CD14-positive monocyte (primary cell): ENCODE measurements at regions not wholly inside any gene's neighbourhood (a gene's known extent, or its start where the extent isn't known, plus 50 kb on each side); places are given as distances from the start of the nearest gene placed in this dataset.

Experiments
- DNase-seq, 3 donors: peaks; one replicate each; pipeline ENCODE4 v3.0.0-alpha.2; 2011 to 2022
- H2AFZ ChIP-seq: 2 replicates; pipeline ENCODE4 v1.6.0; 2012; ENCODE audit warnings: mild to moderate bottlenecking, low read depth, low read length, inconsistent platforms; ENCODE audit not compliant: insufficient read depth, poor library complexity, severe bottlenecking
- H3K27ac ChIP-seq, 2 donors: 1 replicate in 1 of 2; 2 replicates in 1 of 2; pipeline ENCODE4 v1.5.1; 2012 to 2013; ENCODE audit warnings: low read length in 2 of 2, control low read depth in 1 of 2, inconsistent platforms in 1 of 2, low read depth in 1 of 2, mild to moderate bottlenecking in 1 of 2
- H3K27me3 ChIP-seq, 2 donors: one replicate each; pipeline versions ENCODE4 v1.6.0 to v1.6.1; 2011 to 2013; ENCODE audit warnings: low read length in 2 of 2; ENCODE audit not compliant: control insufficient read depth in 2 of 2, insufficient read depth in 2 of 2
- H3K36me3 ChIP-seq, 2 donors: replicated peaks in 1 of 2; 1 replicate in 1 of 2; 2 replicates in 1 of 2; pipeline versions ENCODE4 v1.5.1 to v1.6.1; 2012 to 2013; ENCODE audit warnings: low read length in 2 of 2, control low read depth in 1 of 2, inconsistent platforms in 1 of 2, mild to moderate bottlenecking in 1 of 2; ENCODE audit not compliant: insufficient read depth in 2 of 2, control insufficient read depth in 1 of 2
- H3K4me1 ChIP-seq, 2 donors: 1 replicate in 1 of 2; 2 replicates in 1 of 2; pipeline versions ENCODE4 v1.5.1 to v1.6.1; 2012 to 2013; ENCODE audit warnings: low read length in 2 of 2, control low read depth in 1 of 2, inconsistent platforms in 1 of 2, mild to moderate bottlenecking in 1 of 2, moderate library complexity in 1 of 2; ENCODE audit not compliant: insufficient read depth in 2 of 2, control insufficient read depth in 1 of 2
- H3K4me2 ChIP-seq: replicated peaks from 2 replicates; pipeline ENCODE3; 2012; ENCODE audit warnings: low read length, moderate library complexity, mild to moderate bottlenecking; ENCODE audit not compliant: poor library complexity, severe bottlenecking; ENCODE audit errors: extremely low read depth
- H3K4me3 ChIP-seq, 3 experiments: fragments of 200-600 bp in 1 of 3; sonication (generic) in 1 of 3; replicated peaks in 1 of 3; 1 replicate in 2 of 3; 2 replicates in 1 of 3; pipeline ENCODE4 v1.5.1; 2011 to 2013; ENCODE audit warnings: low read length in 3 of 3, mild to moderate bottlenecking in 3 of 3, control low read depth in 2 of 3, low read depth in 2 of 3, inconsistent platforms in 1 of 3, moderate library complexity in 1 of 3
- H3K79me2 ChIP-seq: 2 replicates; pipeline ENCODE4 v1.6.0; 2012; ENCODE audit warnings: mild to moderate bottlenecking, control low read depth, inconsistent platforms, low read length, moderate library complexity; ENCODE audit not compliant: insufficient read depth
- H3K9ac ChIP-seq: 2 replicates; pipeline ENCODE4 v1.6.0; 2017; ENCODE audit warnings: low read length, mild to moderate bottlenecking; ENCODE audit not compliant: insufficient read depth, poor library complexity, severe bottlenecking
- H3K9me3 ChIP-seq, 2 donors: replicated peaks in 1 of 2; 1 replicate in 1 of 2; 2 replicates in 1 of 2; pipeline versions ENCODE4 v1.5.1 to v1.6.1; 2012 to 2013; ENCODE audit warnings: low read length in 2 of 2, control low read depth in 1 of 2; ENCODE audit not compliant: control insufficient read depth in 1 of 2, insufficient read depth in 1 of 2
- H4K20me1 ChIP-seq: 2 replicates; pipeline ENCODE4 v1.6.0; 2012; ENCODE audit warnings: mild to moderate bottlenecking, low read length, control low read depth, moderate library complexity; ENCODE audit not compliant: insufficient read depth
- H3K27ac Mint-ChIP-seq, 7 donors: one replicate each; pipeline ENCODE4 v1.8.0; 2020; ENCODE audit warnings: mild to moderate bottlenecking in 7 of 7, mixed read lengths in 7 of 7, moderate library complexity in 6 of 7, inconsistent platforms in 2 of 7
- H3K27me3 Mint-ChIP-seq, 3 donors: one replicate each; pipeline ENCODE4 v1.8.0; 2021 to 2022; ENCODE audit warnings: low read depth in 3 of 3, mild to moderate bottlenecking in 3 of 3, mixed read lengths in 3 of 3, moderate library complexity in 3 of 3, inconsistent platforms in 1 of 3
- H3K36me3 Mint-ChIP-seq, 2 donors: one replicate each; pipeline ENCODE4 v1.8.0; 2020; ENCODE audit warnings: mixed read lengths in 2 of 2, inconsistent platforms in 1 of 2, mild to moderate bottlenecking in 1 of 2
- H3K4me1 Mint-ChIP-seq: one replicate; pipeline ENCODE4 v1.8.0; 2020; ENCODE audit warnings: mild to moderate bottlenecking, mixed read lengths
- H3K4me3 Mint-ChIP-seq, 2 donors: one replicate each; pipeline ENCODE4 v1.8.0; 2020; ENCODE audit warnings: mild to moderate bottlenecking in 2 of 2, mixed read lengths in 2 of 2, moderate library complexity in 1 of 2
- H3K9me3 Mint-ChIP-seq, 7 donors: one replicate each; pipeline ENCODE4 v1.8.0; 2020 to 2022; ENCODE audit warnings: mixed read lengths in 7 of 7, mild to moderate bottlenecking in 6 of 7, moderate library complexity in 6 of 7, inconsistent platforms in 2 of 7
- CTCF ChIP-seq: fragments of 200-600 bp; IDR thresholded peaks from one replicate; pipeline ENCODE4 v1.8.0; 2022; ENCODE audit warnings: antibody characterized with exemption, mild to moderate bottlenecking
- WGBS: methylation state at CpG from one replicate; pipeline ENCODE4 v1.1.5; 2013; ENCODE audit warnings: missing lambda C conversion rate; ENCODE audit not compliant: insufficient coverage; 5-methylcytosine and 5-hydroxymethylcytosine counted together
- intact Hi-C, 2 donors: fragments of 100-400 bp; cut with micrococcal nuclease; formaldehyde crosslinking; loops; one replicate each; pipeline versions ENCODE4 v1.15.0 to v1.15.1; 2023

- no peak overlapping the region for H3K27ac Mint-ChIP-seq
- H2AFZ ChIP-seq, result no peak overlapping the region
- DNase-seq, result no peak
- no peak overlapping the region for H3K4me3 Mint-ChIP-seq
- no peaks in the 10 kb centered on the region for H3K79me2 ChIP-seq
- peaks cover 0 to 2% (median 0%) of the 10 kb centered on the region in 7 donors for H3K9me3 Mint-ChIP-seq
- no peaks in the 10 kb centered on the region for H3K27me3 ChIP-seq
- H3K4me3 ChIP-seq, result no peak overlapping the region
- 100% methylated on average over 1 of the region's 5 CpGs for WGBS
- H3K36me3 ChIP-seq, result no peaks in the 10 kb centered on the region
- no peaks in the 10 kb centered on the region for H3K9me3 ChIP-seq
- no peak overlapping the region for H3K9ac ChIP-seq
- H3K36me3 Mint-ChIP-seq, result no peaks in the 10 kb centered on the region
- no peaks in the 10 kb centered on the region for H3K4me1 ChIP-seq
- H3K27ac ChIP-seq, result no peak overlapping the region
- H3K4me1 Mint-ChIP-seq, result no peaks in the 10 kb centered on the region
- H3K4me2 ChIP-seq, result no peak overlapping the region
- no peak for TF ChIP-seq CTCF
- H3K27me3 Mint-ChIP-seq, result peaks cover 0 to 2% (median 0%) of the 10 kb centered on the region in 3 donors
- H4K20me1 ChIP-seq, result no peaks in the 10 kb centered on the region
- intact Hi-C loops, result no loop called here
Measured at GRCh38 chr5:67809589-67809988, 406.0 kb upstream of the PIK3R1 start.

GRCh38 chr5:67808340-67808739 lies 407.2 kb upstream of the PIK3R1 start:
- H3K27ac Mint-ChIP-seq, result no peak overlapping the region
- H4K20me1 ChIP-seq, result no peaks in the 10 kb centered on the region
- 100% methylated on average over 1 of the region's 2 CpGs for WGBS
- no peaks in the 10 kb centered on the region for H3K9me3 ChIP-seq
- peaks cover 0 to 5% (median 2%) of the 10 kb centered on the region in 7 donors for H3K9me3 Mint-ChIP-seq
- H3K9ac ChIP-seq, result no peak overlapping the region
- no peaks in the 10 kb centered on the region for H3K36me3 ChIP-seq
- H3K27me3 Mint-ChIP-seq, result peaks cover 0 to 2% (median 0%) of the 10 kb centered on the region in 3 donors
- H3K4me2 ChIP-seq, result no peak overlapping the region
- H3K4me3 Mint-ChIP-seq, result no peak overlapping the region
- no peaks in the 10 kb centered on the region for H3K79me2 ChIP-seq
- H3K4me1 ChIP-seq, result no peaks in the 10 kb centered on the region
- intact Hi-C loops, result no loop called here
- no peaks in the 10 kb centered on the region for H3K36me3 Mint-ChIP-seq
- no peaks in the 10 kb centered on the region for H3K27me3 ChIP-seq
- no peak overlapping the region for H3K27ac ChIP-seq
- no peaks in the 10 kb centered on the region for H3K4me1 Mint-ChIP-seq
- no peak overlapping the region for H2AFZ ChIP-seq
- H3K4me3 ChIP-seq, result no peak overlapping the region
- no peak for TF ChIP-seq CTCF
- no peak for DNase-seq
